ENCODE measurements at regions not wholly inside any gene's neighbourhood (a gene's known extent, or its start where the extent isn't known, plus 50 kb on each side); places are given as distances from the start of the nearest gene placed in this dataset.

- no peak overlapping the region for H3K4me3 ChIP-seq (ENCODE audit: low read length)
- no peak for DNase-seq (ENCODE audit: low read depth)
- TF ChIP-seq CTCF (conservative IDR thresholded peaks at IDR 0.05; ENCODE audit: low read length): no peak
Measured at GRCh38 chr2:100677611-100678185, 114.9 kb downstream of the PDCL3 start.

- no peak overlapping the region for H3K4me3 ChIP-seq (ENCODE audit: low read length)
- TF ChIP-seq CTCF (conservative IDR thresholded peaks at IDR 0.05; ENCODE audit: low read length): no peak
Measured at GRCh38 chr2:100679211-100679610, 116.4 kb downstream of the PDCL3 start.

DNA sequence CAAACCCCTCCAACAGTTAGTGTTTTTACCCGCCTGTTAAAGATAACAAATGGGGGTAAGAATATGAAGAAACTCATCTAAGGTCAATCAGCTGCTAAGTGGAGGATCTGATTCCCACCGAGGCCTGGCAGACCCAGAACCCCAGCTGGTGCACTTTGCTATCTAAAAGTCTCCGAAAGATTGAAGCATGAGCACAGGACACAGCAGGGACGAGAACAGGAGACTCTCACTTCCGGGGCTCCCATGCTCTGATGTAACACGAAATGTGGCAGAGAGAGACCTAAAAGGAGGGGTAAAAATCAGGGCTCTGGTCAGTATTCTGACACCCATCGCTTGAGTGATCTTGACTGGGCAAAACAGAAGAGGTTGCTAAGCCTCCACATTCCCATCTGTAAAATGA lies 119.7 kb downstream of the PDCL3 start:
- no peak overlapping the region for H3K4me3 ChIP-seq (ENCODE audit: low read length)
- TF ChIP-seq CTCF (conservative IDR thresholded peaks at IDR 0.05; ENCODE audit: low read length): no peak
- no peak for DNase-seq (ENCODE audit: low read depth)

More at GRCh38 chr2:100679211-100679610, 116.4 kb downstream of the PDCL3 start:
- no peak for DNase-seq (ENCODE audit: low read depth)

DNA sequence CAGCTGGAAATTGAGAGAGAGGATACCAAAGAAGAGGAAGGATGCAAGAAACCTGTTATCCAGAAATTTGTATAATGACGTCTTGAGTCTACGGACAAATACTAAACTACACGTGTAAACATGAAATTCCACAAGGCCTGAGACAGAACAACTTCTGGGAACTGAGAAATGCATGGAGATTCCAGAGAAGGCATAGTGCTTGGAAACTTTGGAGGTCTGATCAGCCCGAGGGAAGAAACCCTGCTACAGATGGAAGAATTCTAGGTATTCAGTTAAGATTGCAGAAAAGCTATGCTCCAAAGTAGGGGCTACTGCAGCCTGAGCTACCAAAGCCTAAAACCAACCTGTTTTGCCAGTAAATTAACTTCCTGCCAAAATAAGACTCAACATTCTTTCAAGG lies 120.4 kb downstream of the PDCL3 start:
- no peak for TF ChIP-seq CTCF (conservative IDR thresholded peaks at IDR 0.05; ENCODE audit: low read length)
- DNase-seq (ENCODE audit: low read depth): no peak
- H3K4me3 ChIP-seq (ENCODE audit: low read length): no peak overlapping the region

GRCh38 chr2:100691846-100692245 lies 128.1 kb upstream of the NPAS2 start:
- H3K4me3 ChIP-seq (ENCODE audit: low read length): no peak overlapping the region
- DNase-seq (ENCODE audit: low read depth): no peak
- no peak for TF ChIP-seq CTCF (conservative IDR thresholded peaks at IDR 0.05; ENCODE audit: low read length)

DNA sequence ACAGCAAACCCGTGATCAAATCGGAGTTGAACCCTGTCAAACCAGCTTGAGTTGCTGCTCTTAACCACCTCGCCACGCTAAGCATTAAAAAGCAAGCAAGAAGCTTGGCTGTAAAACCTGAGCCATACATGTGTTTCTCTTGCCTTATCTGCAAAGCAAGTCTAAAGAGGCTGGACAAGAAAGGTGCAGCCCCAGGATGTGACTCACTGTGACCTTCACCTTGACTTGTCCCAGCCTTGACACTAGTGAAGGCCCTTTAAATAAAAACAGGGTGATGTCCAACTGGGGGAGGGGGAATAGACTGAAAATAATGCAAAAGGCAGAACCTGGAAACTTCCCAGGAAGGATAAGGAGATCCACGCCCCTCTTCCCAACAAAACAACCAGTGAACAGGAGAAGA lies 127.6 kb upstream of the NPAS2 start:
- DNase-seq (ENCODE audit: low read depth): no peak
- H3K4me3 ChIP-seq (ENCODE audit: low read length): no peak overlapping the region

More for the DNA sequence above, 127.6 kb upstream of the NPAS2 start:
- no peak for TF ChIP-seq CTCF (conservative IDR thresholded peaks at IDR 0.05; ENCODE audit: low read length)
